DND-41 (cell line): ENCODE measurements at regions not wholly inside any gene's neighbourhood (a gene's known extent, or its start where the extent isn't known, plus 50 kb on each side); places are given as distances from the start of the nearest gene placed in this dataset.

Source experiments
- EZH2 ChIP-seq: IDR thresholded peaks from 3 replicates; pipeline ENCODE4 v1.6.1; 2012; ENCODE audit warnings: borderline replicate concordance, low read depth, mild to moderate bottlenecking, moderate library complexity, low read length, inconsistent platforms; ENCODE audit not compliant: severe bottlenecking
- TF ChIP-seq, protein P1 (sequence below): IDR thresholded peaks from 2 replicates; pipeline ENCODE4 v1.5.1; 2012; ENCODE audit warnings: borderline replicate concordance, low read length, moderate library complexity, mild to moderate bottlenecking; ENCODE audit not compliant: poor library complexity, severe bottlenecking; ENCODE audit errors: extremely low read depth

DNA sequence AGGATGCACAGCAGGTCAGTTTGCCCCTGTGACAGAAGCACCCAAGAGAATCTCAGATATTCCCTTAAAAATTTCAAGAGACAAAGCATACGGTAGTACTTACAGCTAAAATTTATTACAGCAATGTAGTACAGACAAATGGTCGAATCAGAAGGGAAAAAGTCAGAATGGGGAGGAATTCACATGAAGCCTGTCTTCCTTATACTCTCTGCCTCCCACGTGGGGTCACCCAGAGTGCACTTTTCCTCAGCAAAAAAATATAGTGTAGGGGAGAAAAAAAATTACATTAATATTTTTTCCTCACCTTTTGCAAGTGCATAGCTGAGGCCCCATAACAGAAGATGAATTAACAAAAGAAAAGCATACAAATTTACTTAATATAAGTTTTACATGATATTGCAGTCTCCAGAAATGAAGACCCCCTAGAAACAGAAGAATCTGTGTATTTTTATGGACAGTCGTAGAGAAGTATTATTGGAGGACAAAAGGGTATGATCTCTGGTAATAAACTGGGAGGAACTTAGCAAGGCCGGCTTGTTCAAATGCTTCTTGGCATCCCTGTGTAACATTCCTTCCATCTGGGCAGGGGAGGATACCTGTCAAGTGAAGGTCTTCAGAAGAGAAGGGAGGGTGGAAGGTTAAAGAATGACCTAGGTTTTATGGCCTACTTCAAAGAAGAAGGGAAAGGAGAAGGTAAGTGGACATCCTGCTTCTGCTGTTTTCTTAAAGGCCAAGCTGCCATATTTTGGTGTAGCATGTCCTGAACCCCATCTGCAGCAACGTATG is 270.6 kb upstream of the MAGI2 start:
- TF ChIP-seq, protein P1, sequence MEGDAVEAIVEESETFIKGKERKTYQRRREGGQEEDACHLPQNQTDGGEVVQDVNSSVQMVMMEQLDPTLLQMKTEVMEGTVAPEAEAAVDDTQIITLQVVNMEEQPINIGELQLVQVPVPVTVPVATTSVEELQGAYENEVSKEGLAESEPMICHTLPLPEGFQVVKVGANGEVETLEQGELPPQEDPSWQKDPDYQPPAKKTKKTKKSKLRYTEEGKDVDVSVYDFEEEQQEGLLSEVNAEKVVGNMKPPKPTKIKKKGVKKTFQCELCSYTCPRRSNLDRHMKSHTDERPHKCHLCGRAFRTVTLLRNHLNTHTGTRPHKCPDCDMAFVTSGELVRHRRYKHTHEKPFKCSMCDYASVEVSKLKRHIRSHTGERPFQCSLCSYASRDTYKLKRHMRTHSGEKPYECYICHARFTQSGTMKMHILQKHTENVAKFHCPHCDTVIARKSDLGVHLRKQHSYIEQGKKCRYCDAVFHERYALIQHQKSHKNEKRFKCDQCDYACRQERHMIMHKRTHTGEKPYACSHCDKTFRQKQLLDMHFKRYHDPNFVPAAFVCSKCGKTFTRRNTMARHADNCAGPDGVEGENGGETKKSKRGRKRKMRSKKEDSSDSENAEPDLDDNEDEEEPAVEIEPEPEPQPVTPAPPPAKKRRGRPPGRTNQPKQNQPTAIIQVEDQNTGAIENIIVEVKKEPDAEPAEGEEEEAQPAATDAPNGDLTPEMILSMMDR: no peak
- no peak for TF ChIP-seq EZH2
